ENCODE measurements at regions not wholly inside any gene's neighbourhood (a gene's known extent, or its start where the extent isn't known, plus 50 kb on each side); places are given as distances from the start of the nearest gene placed in this dataset.
A peak's percentile ranks its signal among the peaks of the same experiment; 100 is the strongest.

GRCh38 chr11:116579031-116579653 lies 193.6 kb downstream of the BUD13 start:
- Histone ChIP-seq H3K27me3 (ENCODE audit: control insufficient read depth in 1 of 2, insufficient read depth in 2 of 2, low read length in 2 of 2) (peaks cover 0 to 11% of the 10 kb centered on the region in 2 experiments; a peak in 1 of 5 replicates), H3K9me3 (ENCODE audit: low read length) (no peaks in the 10 kb centered on the region), H3K27ac (ENCODE audit: extremely low read length, insufficient read depth, low read length) (no peak overlapping the region), H3K36me3 (replicated peaks in 1 of 2; ENCODE audit: control insufficient read depth in 1 of 2, insufficient read depth in 2 of 2, low read length in 2 of 2) (no peaks in the 10 kb centered on the region), H3K4me2 (ENCODE audit: low read depth, low read length) (no peak overlapping the region), H2AFZ (ENCODE audit: low read length) (no peak overlapping the region), H4K20me1 (ENCODE audit: insufficient read depth, low read length) (no peaks in the 10 kb centered on the region), H3K79me2 (ENCODE audit: insufficient read depth, low read length) (no peaks in the 10 kb centered on the region), H3K9ac (ENCODE audit: insufficient read depth, low read depth, low read length) (no peak overlapping the region), H3K4me3 (replicated peaks in 1 of 3; ENCODE audit: insufficient read depth in 1 of 3, low read depth in 2 of 3, low read length in 3 of 3) (no peak overlapping the region), H3K4me1 (ENCODE audit: insufficient read depth, low read length) (peaks cover 7% of the 10 kb centered on the region; the same call in 1 of the 2 replicates)
- ChIA-PET POLR2A (no interaction called here), CTCF (ENCODE audit: low intra/inter-chr PET ratio, low total read pairs) (no interaction called here)
- TF ChIP-seq PRDM15 (CRISPR knock-in tag; IDR thresholded peaks at IDR 0.05), result no peak
- TF ChIP-seq ZNF501 (CRISPR knock-in tag; IDR thresholded peaks at IDR 0.05), result no peak
- BruUV-seq (replicated peaks), result no TSS peak
- ATAC-seq (no peak), DNase-seq (ENCODE audit: low spot score) (peak; percentile 23), FAIRE-seq (no peak)
- 31% methylated on average over 7 of the region's 9 CpGs for WGBS (ENCODE audit: low lambda C conversion rate)
- in situ Hi-C loops (cut with HindIII; ENCODE audit: extremely low pct_ligation_motif_present, low pct_unique_long_range_greater_than_20kb), result no loop called here
- intact Hi-C loops (cut with micrococcal nuclease; ENCODE audit: unreplicated experiment), result no loop called here

GRCh38 chr11:116577956-116578355 lies 194.8 kb downstream of the BUD13 start:
- H3K36me3 ChIP-seq (replicated peaks in 1 of 2; ENCODE audit: control insufficient read depth in 1 of 2, insufficient read depth in 2 of 2, low read length in 2 of 2), result no peaks in the 10 kb centered on the region
- no peak overlapping the region for H2AFZ ChIP-seq (ENCODE audit: low read length)
- no peak for ATAC-seq
- in situ Hi-C loops (cut with HindIII; ENCODE audit: extremely low pct_ligation_motif_present, low pct_unique_long_range_greater_than_20kb), result no loop called here
- no peak for DNase-seq (ENCODE audit: low spot score)
- intact Hi-C loops (cut with micrococcal nuclease; ENCODE audit: unreplicated experiment), result no loop called here
- WGBS (ENCODE audit: low lambda C conversion rate), result 35% methylated on average over 3 of the region's 3 CpGs
- H3K4me1 ChIP-seq (ENCODE audit: insufficient read depth, low read length), result peaks cover 7% of the 10 kb centered on the region; the same call in 1 of the 2 replicates
- no peak overlapping the region for H3K4me2 ChIP-seq (ENCODE audit: low read depth, low read length)
- no peak overlapping the region for H3K27ac ChIP-seq (ENCODE audit: extremely low read length, insufficient read depth, low read length)
- 0 out of 5 replicates have a peak, but pooled peaks cover 0 to 11% of the 10 kb centered on the region in 2 experiments for H3K27me3 ChIP-seq (ENCODE audit: control insufficient read depth in 1 of 2, insufficient read depth in 2 of 2, low read length in 2 of 2)
- no peak for TF ChIP-seq ZNF432 (CRISPR knock-in tag; IDR thresholded peaks at IDR 0.05; ENCODE audit: borderline replicate concordance)
- TF ChIP-seq ZSCAN21 (CRISPR knock-in tag; IDR thresholded peaks at IDR 0.05; ENCODE audit: borderline replicate concordance), result no peak
- no peak for TF ChIP-seq MIER3 (CRISPR knock-in tag; IDR thresholded peaks at IDR 0.05; ENCODE audit: borderline replicate concordance)
- TF ChIP-seq ZNF232 (CRISPR knock-in tag; IDR thresholded peaks at IDR 0.05; ENCODE audit: borderline replicate concordance), result no peak
- peak; percentile 60 for TF ChIP-seq HNRNPK (IDR thresholded peaks at IDR 0.05; ENCODE audit: low read depth, low read length, poor library complexity, severe bottlenecking)
- no peak for TF ChIP-seq JARID2 (CRISPR knock-in tag; IDR thresholded peaks at IDR 0.05; ENCODE audit: insufficient replicate concordance)
- H4K20me1 ChIP-seq (ENCODE audit: insufficient read depth, low read length), result no peaks in the 10 kb centered on the region
- no peak overlapping the region for H3K9ac ChIP-seq (ENCODE audit: insufficient read depth, low read depth, low read length)
- no TSS peak for BruUV-seq (replicated peaks)
- no peak for FAIRE-seq
- ChIA-PET CTCF (ENCODE audit: low intra/inter-chr PET ratio, low total read pairs) (no interaction called here), POLR2A (no interaction called here)
- H3K9me3 ChIP-seq (ENCODE audit: low read length), result no peaks in the 10 kb centered on the region
- no peak overlapping the region for H3K4me3 ChIP-seq (replicated peaks in 1 of 3; ENCODE audit: insufficient read depth in 1 of 3, low read depth in 2 of 3, low read length in 3 of 3)
- no peaks in the 10 kb centered on the region for H3K79me2 ChIP-seq (ENCODE audit: insufficient read depth, low read length)

Measured in HepG2 (cell line).